HEK293T (cell line): ENCODE measurements at regions not wholly inside any gene's neighbourhood (a gene's known extent, or its start where the extent isn't known, plus 50 kb on each side); places are given as distances from the start of the nearest gene placed in this dataset.
"Not testable (repeated sequence)": the region's sequence is repeated elsewhere in the genome, so short reads cannot be mapped to it uniquely, and the experiment has no call there.

Source experiments
- CTCF ChIA-PET: fragments of 350-600 bp; formaldehyde crosslinking; extraction: SDS; loops from one replicate; lab custom pipeline; 2021; ENCODE audit warnings: antibody characterized with exemption, inconsistent platforms; lab: Yijun Ruan, JAX
- POLR2A ChIA-PET: fragments of 350-600 bp; formaldehyde crosslinking; extraction: SDS; loops from one replicate; lab custom pipeline; 2020; ENCODE audit warnings: antibody characterized with exemption, inconsistent platforms; lab: Yijun Ruan, JAX
- DNase-seq: peaks from one replicate; pipeline ENCODE4 v3.0.0; 2012; ENCODE audit warnings: mixed read lengths; ENCODE audit errors: extremely low spot score
- ARNT ChIP-seq: fragments of 450-650 bp; IDR thresholded peaks from 2 replicates; pipeline ENCODE4 v1.6.1; 2017; ENCODE audit warnings: mild to moderate bottlenecking
- BHLHE40 ChIP-seq: fragments of 450-650 bp; IDR thresholded peaks from 2 replicates; pipeline ENCODE4 v1.6.1; 2016; ENCODE audit warnings: mild to moderate bottlenecking, moderate library complexity, borderline replicate concordance
- CTBP1 ChIP-seq: fragments of 450-650 bp; IDR thresholded peaks from 2 replicates; pipeline ENCODE4 v1.6.1; 2016; ENCODE audit warnings: borderline replicate concordance
- ELF4 ChIP-seq: fragments of 450-650 bp; IDR thresholded peaks from 2 replicates; pipeline ENCODE4 v1.6.1; 2017; ENCODE audit warnings: antibody characterized with exemption
- FOXA1 ChIP-seq: fragments of 450-650 bp; IDR thresholded peaks from 2 replicates; pipeline ENCODE4 v1.6.1; 2016; ENCODE audit warnings: mild to moderate bottlenecking
- FOXK2 ChIP-seq: fragments of 450-650 bp; IDR thresholded peaks from 2 replicates; pipeline ENCODE4 v1.6.1; 2016; ENCODE audit warnings: mild to moderate bottlenecking
- FOXM1 ChIP-seq: fragments of 450-650 bp; IDR thresholded peaks from 2 replicates; pipeline ENCODE4 v1.6.1; 2017; ENCODE audit warnings: mild to moderate bottlenecking, borderline replicate concordance
- HDGF ChIP-seq: fragments of 450-650 bp; IDR thresholded peaks from 2 replicates; pipeline ENCODE4 v1.6.1; 2017; ENCODE audit warnings: antibody characterized with exemption, borderline replicate concordance
- L3MBTL2 ChIP-seq: fragments of 450-650 bp; conservative IDR thresholded peaks from 2 replicates; pipeline ENCODE4 v1.6.1; 2016; ENCODE audit warnings: mild to moderate bottlenecking
- LEF1 ChIP-seq: fragments of 450-650 bp; IDR thresholded peaks from 2 replicates; pipeline ENCODE4 v1.6.1; 2017; ENCODE audit warnings: mild to moderate bottlenecking, borderline replicate concordance
- NFRKB ChIP-seq: fragments of 450-650 bp; IDR thresholded peaks from 2 replicates; pipeline ENCODE4 v1.6.1; 2016; ENCODE audit warnings: mild to moderate bottlenecking, moderate library complexity
- PKNOX1 ChIP-seq: fragments of 450-650 bp; IDR thresholded peaks from 2 replicates; pipeline ENCODE4 v1.6.1; 2016
- SP1 ChIP-seq: fragments of 450-650 bp; IDR thresholded peaks from 2 replicates; pipeline ENCODE4 v1.6.1; 2017
- SUZ12 ChIP-seq: fragments of 450-650 bp; IDR thresholded peaks from 2 replicates; pipeline ENCODE4 v1.6.1; 2016; ENCODE audit warnings: mild to moderate bottlenecking
- TARDBP ChIP-seq: fragments of 450-650 bp; IDR thresholded peaks from 2 replicates; pipeline ENCODE4 v1.6.1; 2016
- ZNF384 ChIP-seq: fragments of 450-650 bp; IDR thresholded peaks from 2 replicates; pipeline ENCODE4 v1.6.1; 2016

- ChIA-PET CTCF (no interaction called here), POLR2A (no interaction called here)
- no peak for DNase-seq
- TF ChIP-seq ELF4 (no peak), SUZ12 (no peak), LEF1 (no peak), SP1 (no peak)
Observed at GRCh38 chr11:91497847-91498246, 726.8 kb upstream of the FAT3 start.

GRCh38 chr11:91495837-91496236 lies 728.8 kb upstream of the FAT3 start:
- CTCF ChIA-PET, result no interaction called here
- TF ChIP-seq BHLHE40 (no peak), L3MBTL2 (no peak), SUZ12 (no peak), ARNT (no peak), SP1 (no peak), HDGF (no peak), PKNOX1 (no peak), FOXK2 (no peak)
- POLR2A ChIA-PET, result no interaction called here
- DNase-seq, result no peak

GRCh38 chr11:91489989-91490388 lies 734.6 kb upstream of the FAT3 start:
- no peak for DNase-seq
- ChIA-PET POLR2A (interaction anchor here (0.6 kb wide), 1 partner anchor 1172 kb away, joined by 3 read pairs; no protein-coding TSS in a partner anchor), CTCF (no interaction called here)
- no peak for TF ChIP-seq LEF1
- TF ChIP-seq PKNOX1, result no peak
- TF ChIP-seq ARNT, result no peak
- TF ChIP-seq TARDBP, result no peak
- TF ChIP-seq CTBP1, result no peak
- no peak for TF ChIP-seq FOXM1
- TF ChIP-seq L3MBTL2, result no peak
- no peak for TF ChIP-seq HDGF
- no peak for TF ChIP-seq SUZ12
- TF ChIP-seq NFRKB, result no peak
- no peak for TF ChIP-seq BHLHE40
- TF ChIP-seq FOXK2, result no peak
- TF ChIP-seq FOXA1, result no peak
- TF ChIP-seq ZNF384, result no peak
- TF ChIP-seq ELF4, result no peak

GRCh38 chr11:91483956-91484355 lies 740.7 kb upstream of the FAT3 start:
- DNase-seq, CTCF ChIA-PET, POLR2A ChIA-PET: not testable (repeated sequence)

GRCh38 chr11:91481875-91482274 lies 742.7 kb upstream of the FAT3 start:
- CTCF ChIA-PET, DNase-seq, POLR2A ChIA-PET: not testable (repeated sequence)

- CTCF ChIA-PET, result no interaction called here
- DNase-seq, result no peak
- TF ChIP-seq SUZ12, result no peak
- no peak for TF ChIP-seq ELF4
- TF ChIP-seq HDGF, result no peak
- POLR2A ChIA-PET, result no interaction called here
Observed at GRCh38 chr11:91470656-91471055, 754.0 kb upstream of the FAT3 start.

GRCh38 chr11:91459840-91460239 lies 764.8 kb upstream of the FAT3 start:
- POLR2A ChIA-PET, result no interaction called here
- TF ChIP-seq NFRKB, result no peak
- TF ChIP-seq PKNOX1, result no peak
- TF ChIP-seq ELF4, result no peak
- TF ChIP-seq TARDBP, result no peak
- TF ChIP-seq LEF1, result no peak
- TF ChIP-seq FOXM1, result no peak
- no peak for DNase-seq
- CTCF ChIA-PET, result no interaction called here

- no peak for TF ChIP-seq SP1
- no peak for TF ChIP-seq ARNT
- no peak for TF ChIP-seq FOXM1
- TF ChIP-seq FOXA1, result no peak
- no peak for TF ChIP-seq SUZ12
- TF ChIP-seq PKNOX1, result no peak
- no peak for TF ChIP-seq L3MBTL2
- no peak for TF ChIP-seq CTBP1
- no peak for TF ChIP-seq BHLHE40
- POLR2A ChIA-PET, result no interaction called here
- DNase-seq, result no peak
- CTCF ChIA-PET, result no interaction called here
Observed at GRCh38 chr11:91446267-91446666, 778.4 kb upstream of the FAT3 start.
